NCI-H1417 treated with DMSO at 0.1 percent for 48 hours (cell line): ENCODE measurements at regions not wholly inside any gene's neighbourhood (a gene's known extent, or its start where the extent isn't known, plus 50 kb on each side); places are given as distances from the start of the nearest gene placed in this dataset.
"Not testable (repeated sequence)": the region's sequence is repeated elsewhere in the genome, so short reads cannot be mapped to it uniquely, and the experiment has no call there.

Experiments
- DNase-seq: peaks from one replicate; lab custom pipeline; 2025; lab: John Stamatoyannopoulos, UW

DNA sequence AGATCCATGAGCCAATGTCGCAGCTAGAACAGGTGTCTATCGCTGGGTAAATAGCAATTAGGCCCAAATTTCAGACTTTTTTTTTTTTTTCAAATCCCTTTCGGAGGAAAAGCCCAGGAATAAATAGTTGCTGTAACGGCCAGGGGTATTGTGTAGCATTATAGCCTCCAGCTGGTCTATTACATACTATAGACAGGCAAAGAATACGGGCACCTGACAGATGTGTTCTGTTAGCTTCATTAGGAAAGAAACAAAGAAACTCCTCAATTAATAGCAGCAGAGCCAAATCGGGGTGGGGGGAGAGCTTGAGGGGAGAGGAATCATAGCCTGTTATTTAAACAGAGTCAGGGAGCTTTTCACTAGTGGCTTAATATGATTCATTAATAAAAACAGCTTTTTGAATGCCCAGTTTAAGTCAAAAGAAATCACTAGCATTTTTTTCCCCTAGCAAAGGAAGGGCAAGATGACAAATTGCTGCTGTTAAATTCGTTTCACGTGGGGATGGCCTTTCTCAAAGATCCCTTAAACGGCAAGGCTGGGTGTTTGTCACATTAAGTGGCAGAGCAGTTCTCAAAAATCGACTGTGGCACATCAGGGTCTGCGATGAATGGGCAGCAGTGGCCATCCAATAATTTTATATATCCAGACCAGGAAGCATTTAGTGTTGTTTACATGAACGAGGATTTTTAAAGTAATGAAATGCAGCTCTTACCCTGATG is 139.4 kb downstream of the ID4 start:
- peak; percentile 91 for DNase-seq

GRCh38 chr6:19979059-19979458 is 141.9 kb downstream of the ID4 start:
- DNase-seq: no peak

DNA sequence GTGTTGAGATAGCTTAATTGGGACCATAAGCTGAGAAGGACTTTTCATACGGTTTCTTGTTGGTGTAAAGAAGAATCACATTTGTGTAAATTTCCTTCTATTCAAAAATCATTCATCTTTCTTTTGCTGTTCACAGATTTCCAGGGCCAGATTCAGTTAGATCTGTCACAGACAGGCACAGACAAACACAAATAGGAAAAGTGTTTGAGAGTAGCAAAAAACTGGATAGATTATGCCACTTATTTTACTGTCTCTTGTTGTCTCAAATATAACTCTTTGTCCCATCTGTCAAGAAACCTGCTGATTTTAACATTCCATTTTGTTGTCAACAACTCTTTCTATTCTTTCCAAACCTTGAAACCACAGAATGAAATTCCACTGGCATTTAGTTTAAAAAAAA is 142.8 kb downstream of the ID4 start:
- no peak for DNase-seq

DNA sequence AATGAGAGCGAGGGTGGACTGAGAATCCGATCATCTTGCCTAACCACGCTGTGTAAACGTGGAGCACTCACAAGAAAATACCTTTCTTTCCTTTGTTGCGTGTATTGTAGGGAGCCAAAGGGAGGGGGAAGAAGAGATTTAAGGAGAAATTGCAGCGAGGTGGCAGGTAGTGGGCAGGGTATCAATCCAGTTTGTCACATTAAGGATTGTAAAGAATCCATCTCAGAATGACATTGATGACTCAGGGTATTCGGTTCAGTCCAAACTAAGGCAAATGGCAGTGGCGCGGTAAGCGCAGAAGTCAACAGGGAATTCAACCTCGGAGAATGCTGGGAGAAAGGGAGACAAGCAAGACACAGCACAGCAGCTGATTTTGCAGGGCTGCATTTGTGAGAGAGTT is 146.2 kb downstream of the ID4 start:
- no peak for DNase-seq

- no peak for DNase-seq
These were observed 149.7 kb downstream of the ID4 start for GRCh38 chr6:19986691-19987438.

DNA sequence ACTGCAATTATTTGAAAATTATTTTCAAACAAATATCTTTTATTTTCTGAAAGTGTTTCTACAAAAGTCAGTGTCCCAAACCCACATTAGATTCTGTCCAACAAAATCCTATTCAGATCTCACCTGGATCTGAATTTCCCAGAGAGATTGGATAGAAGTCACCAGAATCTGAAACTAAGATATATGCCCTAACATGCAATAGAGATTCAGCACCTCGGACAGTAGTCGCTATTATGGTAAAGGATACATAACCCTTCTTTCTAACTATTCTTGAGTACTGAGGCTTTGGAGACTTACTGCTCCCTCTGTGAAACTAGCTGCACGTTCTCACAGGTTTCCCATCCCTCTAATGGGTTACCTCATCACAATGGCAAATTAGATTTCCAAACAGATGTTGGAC is 151.4 kb downstream of the ID4 start:
- no peak for DNase-seq

- no peak for DNase-seq
These were observed 154.0 kb downstream of the ID4 start for GRCh38 chr6:19991176-19991575.

GRCh38 chr6:19994909-19995308 is 157.7 kb downstream of the ID4 start:
- DNase-seq: no peak

- DNase-seq: no peak
These were observed 158.5 kb downstream of the ID4 start for GRCh38 chr6:19995575-19996257.

DNA sequence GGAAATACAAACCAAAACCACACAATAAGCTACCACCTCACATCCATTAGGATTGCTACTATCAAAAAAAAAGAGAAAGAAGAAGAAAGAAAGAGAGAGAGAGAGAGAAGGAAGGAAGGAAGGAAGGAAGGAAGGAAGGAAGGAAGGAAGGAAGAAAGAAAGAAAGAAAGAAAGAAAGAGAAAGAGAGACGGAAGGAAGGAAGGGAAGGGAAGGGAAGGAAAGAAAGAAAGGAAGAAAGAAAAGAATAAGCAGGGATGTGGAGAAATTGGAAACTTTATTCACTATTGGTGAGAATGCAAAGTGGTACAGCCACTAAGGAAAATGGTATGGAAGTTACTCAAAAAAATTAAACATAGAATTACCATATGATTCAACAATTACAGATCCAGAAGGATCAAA is 159.9 kb downstream of the ID4 start:
- DNase-seq: no peak

DNA sequence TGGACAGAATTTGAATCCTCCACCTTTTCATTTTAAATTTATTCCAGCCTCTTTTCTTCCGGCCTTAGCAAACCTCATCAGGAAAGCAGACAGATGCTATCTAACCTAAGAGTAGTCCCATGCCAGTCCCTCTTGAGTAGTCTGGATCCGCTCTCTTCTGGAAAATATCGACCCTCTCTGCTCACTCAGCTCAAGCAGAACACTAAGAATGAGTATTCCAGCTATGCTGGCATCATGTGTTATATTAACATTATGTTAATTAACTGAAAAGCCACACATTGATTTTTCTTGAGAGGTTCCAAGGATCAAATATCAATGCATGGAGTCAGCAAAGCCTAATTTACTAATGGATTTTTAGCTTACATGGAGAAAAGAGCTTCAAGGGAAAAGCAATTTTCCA is 161.4 kb downstream of the ID4 start:
- no peak for DNase-seq

- DNase-seq: no peak
These were observed 162.4 kb downstream of the ID4 start for GRCh38 chr6:19999319-20000191.

DNA sequence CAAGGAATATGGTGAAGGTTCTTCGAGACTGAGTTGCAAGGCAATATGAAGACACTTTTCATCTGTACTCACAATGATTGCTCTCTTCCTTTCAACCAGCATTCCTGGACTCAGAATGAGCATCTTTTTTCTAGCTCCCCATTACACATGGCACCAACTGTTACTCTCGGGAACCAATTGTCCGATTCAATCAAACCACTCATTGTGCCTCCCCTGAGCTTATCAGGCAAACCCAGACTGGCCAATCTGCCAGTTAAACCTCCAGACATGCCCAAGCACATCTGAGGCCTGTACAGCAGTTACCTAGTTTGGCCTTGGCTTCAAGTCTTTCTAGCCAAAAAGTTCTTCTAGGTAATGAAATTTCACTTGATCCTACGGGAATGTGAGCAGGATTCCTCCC is 164.1 kb downstream of the ID4 start:
- DNase-seq: no peak

DNA sequence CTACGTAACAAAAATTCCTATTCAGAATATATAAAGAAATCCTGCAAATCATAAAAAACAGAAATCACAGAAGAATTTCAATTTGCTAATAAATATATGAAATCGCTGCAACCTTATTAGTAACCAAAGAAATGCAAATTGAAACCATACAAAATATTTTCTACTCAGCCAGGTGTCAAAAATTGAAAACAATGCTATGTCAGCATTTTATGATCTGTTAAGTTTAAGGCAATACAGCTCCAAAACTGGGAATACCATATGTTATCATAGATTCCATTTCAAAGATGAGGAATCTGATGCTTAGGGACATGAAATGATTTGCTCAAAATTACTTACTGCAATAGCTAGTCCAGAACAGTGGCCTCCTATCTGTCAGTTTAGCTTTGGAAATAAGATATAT is 168.9 kb downstream of the ID4 start:
- DNase-seq: no peak

- DNase-seq: no peak
These were observed 171.0 kb downstream of the ID4 start for GRCh38 chr6:20008131-20008530.

GRCh38 chr6:20013066-20013861 is 176.1 kb downstream of the ID4 start:
- DNase-seq: no peak

DNA sequence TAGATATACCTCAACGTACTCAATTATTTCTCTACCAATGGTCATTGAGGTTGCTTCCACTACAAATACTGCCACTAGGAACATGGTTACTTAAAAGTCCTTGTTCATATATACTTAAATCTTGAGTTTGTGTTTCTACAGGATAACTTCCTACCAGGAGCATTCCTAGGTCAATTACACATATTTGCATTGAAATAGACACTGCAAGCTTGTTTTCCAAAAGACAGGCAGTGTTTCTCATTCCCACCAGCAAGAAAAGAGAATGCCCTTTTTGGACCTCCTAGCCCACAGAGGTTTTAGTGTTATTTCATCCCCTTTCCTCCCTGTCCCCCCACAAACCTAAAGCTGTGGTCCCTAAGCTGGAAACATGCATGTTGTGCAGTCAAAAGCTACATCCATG is 177.3 kb downstream of the ID4 start:
- DNase-seq: no peak

DNA sequence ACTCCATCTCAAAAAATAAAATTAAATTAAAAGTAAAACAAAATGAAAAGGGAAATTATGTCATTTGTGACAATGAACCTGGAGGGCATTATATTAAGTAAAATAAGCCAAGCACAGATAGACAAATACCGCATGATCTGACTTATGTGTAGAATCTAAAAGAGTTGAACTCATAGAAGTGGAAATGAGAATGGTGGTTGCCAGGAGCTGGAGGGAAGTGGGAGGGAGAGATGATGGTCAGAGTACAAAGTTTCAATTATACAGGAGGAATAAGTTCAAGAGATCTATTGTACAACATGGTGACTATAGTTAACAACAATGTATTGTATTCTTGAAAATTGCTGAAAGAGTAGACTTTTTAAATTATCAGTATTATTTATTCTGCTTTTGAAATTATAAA is 183.4 kb downstream of the ID4 start:
- no peak for DNase-seq

DNA sequence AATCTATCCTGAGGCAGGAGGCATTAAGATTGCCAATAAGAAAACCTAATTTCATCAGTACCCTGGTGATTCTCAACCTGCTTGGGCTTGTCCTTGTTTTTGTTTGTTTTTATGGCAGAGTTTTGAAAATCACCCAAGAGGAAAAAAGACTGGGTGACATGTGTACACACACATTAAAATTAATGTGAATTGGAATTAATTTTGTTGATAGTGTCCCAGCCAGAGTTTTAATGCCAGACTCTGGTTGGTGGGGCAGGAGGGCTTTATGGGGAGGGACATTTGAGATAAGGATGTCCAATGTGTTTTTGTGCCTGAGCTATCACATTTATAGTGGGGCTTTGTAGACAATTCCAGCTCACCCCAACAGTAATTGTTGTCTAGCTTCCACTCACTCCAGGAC is 184.6 kb downstream of the ID4 start:
- peak; percentile 3 for DNase-seq

GRCh38 chr6:20023549-20024315 is 186.6 kb downstream of the ID4 start:
- DNase-seq: not testable (repeated sequence)

DNA sequence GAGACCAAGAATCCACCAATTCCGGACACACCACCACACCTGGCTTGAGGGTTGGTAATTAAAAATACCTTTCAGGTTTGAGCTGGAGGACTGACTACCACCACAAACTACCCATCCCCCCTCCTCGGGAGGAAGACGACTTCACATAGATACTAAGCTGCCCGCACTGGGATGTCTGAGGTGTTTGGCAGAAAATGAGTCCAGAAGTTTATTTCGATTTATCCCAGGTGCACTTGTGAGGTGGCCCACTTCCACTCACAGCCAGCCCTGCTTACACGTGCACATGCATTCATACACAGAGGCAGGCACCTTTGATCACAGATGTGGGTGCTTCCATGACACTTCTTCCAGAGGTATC is 187.1 kb downstream of the ID4 start:
- no peak for DNase-seq
